ENCODE measurements at regions not wholly inside any gene's neighbourhood (a gene's known extent, or its start where the extent isn't known, plus 50 kb on each side); places are given as distances from the start of the nearest gene placed in this dataset.
"Not testable (repeated sequence)": the region's sequence is repeated elsewhere in the genome, so short reads cannot be mapped to it uniquely, and the experiment has no call there.

DNA sequence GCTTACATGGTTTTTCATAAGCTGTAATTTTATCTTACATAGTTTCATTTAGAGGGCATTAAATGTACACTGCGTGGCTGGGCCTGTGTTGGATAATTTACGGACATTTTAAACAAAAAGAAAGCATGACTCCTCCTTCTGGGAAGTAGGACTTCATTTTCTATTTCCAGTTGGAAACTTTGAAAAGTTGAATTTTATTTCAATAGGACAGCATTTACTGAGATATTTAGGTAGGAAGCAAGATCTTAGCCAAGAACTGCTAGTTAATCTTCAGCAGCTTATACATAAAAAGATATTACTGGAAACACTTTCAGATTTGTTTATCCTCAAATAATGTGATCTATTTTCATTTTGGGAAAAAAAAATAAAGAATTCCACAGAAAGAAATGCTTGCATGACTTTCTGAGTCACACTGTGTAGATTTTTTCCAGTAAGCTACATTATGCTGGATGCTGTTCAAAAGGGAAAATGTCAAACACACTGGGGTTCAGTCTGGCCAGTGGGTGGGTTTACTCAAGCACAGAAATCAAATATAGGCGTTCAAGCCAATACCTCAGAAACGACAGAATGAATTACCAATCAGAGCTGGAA lies 239.4 kb upstream of the KRR1 start:
- H3K27me3 ChIP-seq (ENCODE audit: low read depth, low read length): no peaks in the 10 kb centered on the region
- H2AFZ ChIP-seq (ENCODE audit: low read depth, low read length): no peak overlapping the region
- TF ChIP-seq, protein P1, sequence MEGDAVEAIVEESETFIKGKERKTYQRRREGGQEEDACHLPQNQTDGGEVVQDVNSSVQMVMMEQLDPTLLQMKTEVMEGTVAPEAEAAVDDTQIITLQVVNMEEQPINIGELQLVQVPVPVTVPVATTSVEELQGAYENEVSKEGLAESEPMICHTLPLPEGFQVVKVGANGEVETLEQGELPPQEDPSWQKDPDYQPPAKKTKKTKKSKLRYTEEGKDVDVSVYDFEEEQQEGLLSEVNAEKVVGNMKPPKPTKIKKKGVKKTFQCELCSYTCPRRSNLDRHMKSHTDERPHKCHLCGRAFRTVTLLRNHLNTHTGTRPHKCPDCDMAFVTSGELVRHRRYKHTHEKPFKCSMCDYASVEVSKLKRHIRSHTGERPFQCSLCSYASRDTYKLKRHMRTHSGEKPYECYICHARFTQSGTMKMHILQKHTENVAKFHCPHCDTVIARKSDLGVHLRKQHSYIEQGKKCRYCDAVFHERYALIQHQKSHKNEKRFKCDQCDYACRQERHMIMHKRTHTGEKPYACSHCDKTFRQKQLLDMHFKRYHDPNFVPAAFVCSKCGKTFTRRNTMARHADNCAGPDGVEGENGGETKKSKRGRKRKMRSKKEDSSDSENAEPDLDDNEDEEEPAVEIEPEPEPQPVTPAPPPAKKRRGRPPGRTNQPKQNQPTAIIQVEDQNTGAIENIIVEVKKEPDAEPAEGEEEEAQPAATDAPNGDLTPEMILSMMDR (IDR thresholded peaks at IDR 0.05; ENCODE audit: low read depth, low read length): no peak
- no peak for TF ChIP-seq EZH2phosphoT487 (IDR thresholded peaks at IDR 0.05; ENCODE audit: low read depth)
- H3K4me1 ChIP-seq (ENCODE audit: low read length): no peaks in the 10 kb centered on the region
- H3K36me3 ChIP-seq (replicated peaks; ENCODE audit: low read depth, low read length): no peaks in the 10 kb centered on the region
- H3K9ac ChIP-seq (ENCODE audit: low read length): no peak overlapping the region
- no peaks in the 10 kb centered on the region for H4K20me1 ChIP-seq (ENCODE audit: insufficient read depth, low read length)
- H3K4me2 ChIP-seq (ENCODE audit: low read length): no peak overlapping the region
- no peak overlapping the region for H3K27ac ChIP-seq (ENCODE audit: low read length)
- H3K9me3 ChIP-seq (ENCODE audit: insufficient read depth, low read length): no peaks in the 10 kb centered on the region
- H3K4me3 ChIP-seq (ENCODE audit: low read length): no peak overlapping the region
- no peaks in the 10 kb centered on the region for H3K79me2 ChIP-seq (ENCODE audit: low read length)

DNA sequence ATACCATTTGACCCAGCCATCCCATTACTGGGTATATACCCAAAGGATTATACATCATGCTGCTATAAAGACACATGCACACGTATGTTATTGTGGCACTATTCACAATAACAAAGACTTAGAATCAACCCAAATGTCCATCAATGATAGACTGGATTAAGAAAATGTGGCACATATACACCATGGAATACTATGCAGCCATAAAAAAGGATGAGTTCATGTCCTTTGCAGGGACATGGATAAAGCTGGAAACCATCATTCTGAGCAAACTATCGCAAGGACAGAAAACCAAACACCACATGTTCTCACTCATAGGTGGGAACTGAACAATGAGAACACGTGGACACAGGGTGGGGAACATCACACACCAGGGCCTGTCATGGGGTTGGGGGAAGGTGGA lies 237.6 kb upstream of the KRR1 start:
- not testable (repeated sequence) for H3K4me3 ChIP-seq (ENCODE audit: low read length); H3K4me2 ChIP-seq (ENCODE audit: low read length); H3K9me3 ChIP-seq (ENCODE audit: insufficient read depth, low read length); H3K9ac ChIP-seq (ENCODE audit: low read length); H3K4me1 ChIP-seq (ENCODE audit: low read length); H4K20me1 ChIP-seq (ENCODE audit: insufficient read depth, low read length); H2AFZ ChIP-seq (ENCODE audit: low read depth, low read length); H3K27me3 ChIP-seq (ENCODE audit: low read depth, low read length); H3K27ac ChIP-seq (ENCODE audit: low read length); H3K79me2 ChIP-seq (ENCODE audit: low read length); H3K36me3 ChIP-seq (replicated peaks; ENCODE audit: low read depth, low read length)

DNA sequence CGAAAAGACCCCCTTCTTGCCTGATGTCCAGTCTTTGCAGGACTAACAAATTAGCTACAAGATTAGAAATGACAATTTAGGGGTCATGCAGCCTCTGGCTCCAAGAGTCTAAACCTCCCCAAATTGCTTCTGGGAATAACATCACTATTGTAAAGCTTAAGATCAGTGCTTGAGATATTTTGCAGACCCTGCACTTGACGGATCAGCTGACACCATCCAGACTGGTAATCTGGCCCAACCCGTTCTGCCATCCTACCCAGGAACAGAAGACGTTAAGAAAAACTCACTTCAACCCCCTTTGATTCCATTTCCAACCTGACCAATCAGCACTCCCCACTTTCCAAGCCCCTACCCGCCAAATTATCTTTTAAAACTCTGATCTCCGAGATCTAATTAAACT lies 236.7 kb upstream of the KRR1 start:
- H4K20me1 ChIP-seq (ENCODE audit: insufficient read depth, low read length): no peaks in the 10 kb centered on the region
- H3K4me1 ChIP-seq (ENCODE audit: low read length): no peaks in the 10 kb centered on the region
- H3K4me2 ChIP-seq (ENCODE audit: low read length): no peak overlapping the region
- no peaks in the 10 kb centered on the region for H3K79me2 ChIP-seq (ENCODE audit: low read length)
- no peak overlapping the region for H3K4me3 ChIP-seq (ENCODE audit: low read length)
- no peaks in the 10 kb centered on the region for H3K36me3 ChIP-seq (replicated peaks; ENCODE audit: low read depth, low read length)
- no peaks in the 10 kb centered on the region for H3K9me3 ChIP-seq (ENCODE audit: insufficient read depth, low read length)
- H3K27ac ChIP-seq (ENCODE audit: low read length): no peak overlapping the region
- H3K27me3 ChIP-seq (ENCODE audit: low read depth, low read length): 0 out of 2 replicates have a peak, but pooled peaks cover 7% of the 10 kb centered on the region
- H3K9ac ChIP-seq (ENCODE audit: low read length): no peak overlapping the region
- H2AFZ ChIP-seq (ENCODE audit: low read depth, low read length): no peak overlapping the region
- TF ChIP-seq, protein P1 (IDR thresholded peaks at IDR 0.05; ENCODE audit: low read depth, low read length): no peak
- no peak for TF ChIP-seq EZH2phosphoT487 (IDR thresholded peaks at IDR 0.05; ENCODE audit: low read depth)

DNA sequence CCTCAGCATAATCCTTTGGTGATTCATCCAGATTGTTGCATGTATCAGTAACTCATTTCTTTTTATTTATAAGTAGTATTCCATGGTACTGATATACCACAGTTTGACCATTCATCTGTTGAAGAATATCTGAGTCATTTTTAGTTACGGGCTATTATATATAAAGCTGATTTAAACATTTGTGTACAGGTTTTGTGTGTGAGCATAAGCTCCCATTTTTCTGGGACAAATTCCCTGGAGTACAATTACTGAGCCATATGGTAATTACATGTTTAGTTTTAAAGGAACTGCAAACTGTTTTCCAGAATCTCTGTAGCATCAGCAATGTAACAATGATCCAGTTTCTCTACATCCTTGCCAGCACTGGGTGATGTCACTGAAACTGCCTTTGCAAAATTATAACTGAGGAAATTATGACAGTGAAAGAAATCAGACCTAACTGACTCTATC lies 236.2 kb upstream of the KRR1 start:
- no peak overlapping the region for H2AFZ ChIP-seq (ENCODE audit: low read depth, low read length)
- H3K4me2 ChIP-seq (ENCODE audit: low read length): no peak overlapping the region
- H3K9ac ChIP-seq (ENCODE audit: low read length): no peak overlapping the region
- no peak overlapping the region for H3K4me3 ChIP-seq (ENCODE audit: low read length)
- H3K9me3 ChIP-seq (ENCODE audit: insufficient read depth, low read length): no peaks in the 10 kb centered on the region
- no peaks in the 10 kb centered on the region for H3K36me3 ChIP-seq (replicated peaks; ENCODE audit: low read depth, low read length)
- TF ChIP-seq, protein P1 (IDR thresholded peaks at IDR 0.05; ENCODE audit: low read depth, low read length): no peak
- no peaks in the 10 kb centered on the region for H3K4me1 ChIP-seq (ENCODE audit: low read length)
- 0 out of 2 replicates have a peak, but pooled peaks cover 7% of the 10 kb centered on the region for H3K27me3 ChIP-seq (ENCODE audit: low read depth, low read length)
- no peaks in the 10 kb centered on the region for H4K20me1 ChIP-seq (ENCODE audit: insufficient read depth, low read length)
- no peaks in the 10 kb centered on the region for H3K79me2 ChIP-seq (ENCODE audit: low read length)
- H3K27ac ChIP-seq (ENCODE audit: low read length): no peak overlapping the region
